HG03060 (cell line): ENCODE measurements at regions not wholly inside any gene's neighbourhood (a gene's known extent, or its start where the extent isn't known, plus 50 kb on each side); places are given as distances from the start of the nearest gene placed in this dataset.
"Not testable (repeated sequence)": the region's sequence is repeated elsewhere in the genome, so short reads cannot be mapped to it uniquely, and the experiment has no call there.

Source experiments
- ATAC-seq: cut with Tn5 transposase; IDR thresholded peaks from one replicate; pipeline ENCODE4 v1.9.1; 2021; ENCODE audit warnings: low read depth, moderate number of reproducible peaks; ENCODE audit not compliant: unreplicated experiment

DNA sequence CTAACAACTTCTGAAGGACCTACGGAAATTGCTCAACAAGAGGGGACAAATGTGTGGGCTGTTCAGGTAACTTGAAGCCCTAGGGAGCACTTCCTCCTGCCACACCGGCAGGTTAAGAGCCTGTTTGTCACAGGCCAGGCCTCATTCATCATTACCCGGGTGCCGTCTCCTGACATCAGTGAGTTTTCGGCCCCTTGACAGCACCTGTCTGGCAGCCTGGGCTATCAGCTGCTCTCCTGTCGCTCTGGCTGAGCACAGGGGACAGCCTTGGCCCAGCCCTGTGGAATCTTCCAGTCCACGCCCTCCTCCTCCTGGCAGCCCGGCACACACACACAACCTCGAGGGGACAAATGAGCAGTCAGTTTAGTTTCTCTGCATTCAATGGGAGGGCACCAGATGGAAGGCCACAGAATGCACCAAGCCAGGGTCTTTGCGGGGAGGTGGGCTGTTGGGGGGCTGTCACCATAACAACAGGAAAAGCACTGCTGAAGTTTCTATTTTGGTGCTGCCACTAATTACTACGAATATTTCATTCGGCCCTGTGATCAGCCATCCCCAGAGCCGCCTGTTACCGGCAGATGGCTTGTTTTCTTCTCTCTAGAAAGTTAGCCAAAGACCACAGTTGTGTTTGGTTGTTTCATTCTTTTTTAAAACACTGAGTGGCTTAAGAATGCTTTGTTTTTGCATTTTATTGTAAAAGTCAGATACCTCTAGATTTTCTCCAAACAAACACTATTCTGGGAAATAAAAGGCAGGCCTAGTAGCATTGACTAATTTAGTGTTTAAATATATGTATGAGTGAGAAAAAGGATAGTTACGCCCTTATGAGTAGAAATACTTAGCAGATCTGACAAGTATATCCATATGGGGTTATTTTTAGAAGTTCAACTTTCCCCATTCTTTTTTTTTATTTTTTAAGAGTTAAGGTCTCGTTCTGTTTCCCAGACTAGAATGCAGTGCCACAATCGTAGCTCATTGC lies 189.9 kb upstream of the NDUFV2 start:
- ATAC-seq: no peak

DNA sequence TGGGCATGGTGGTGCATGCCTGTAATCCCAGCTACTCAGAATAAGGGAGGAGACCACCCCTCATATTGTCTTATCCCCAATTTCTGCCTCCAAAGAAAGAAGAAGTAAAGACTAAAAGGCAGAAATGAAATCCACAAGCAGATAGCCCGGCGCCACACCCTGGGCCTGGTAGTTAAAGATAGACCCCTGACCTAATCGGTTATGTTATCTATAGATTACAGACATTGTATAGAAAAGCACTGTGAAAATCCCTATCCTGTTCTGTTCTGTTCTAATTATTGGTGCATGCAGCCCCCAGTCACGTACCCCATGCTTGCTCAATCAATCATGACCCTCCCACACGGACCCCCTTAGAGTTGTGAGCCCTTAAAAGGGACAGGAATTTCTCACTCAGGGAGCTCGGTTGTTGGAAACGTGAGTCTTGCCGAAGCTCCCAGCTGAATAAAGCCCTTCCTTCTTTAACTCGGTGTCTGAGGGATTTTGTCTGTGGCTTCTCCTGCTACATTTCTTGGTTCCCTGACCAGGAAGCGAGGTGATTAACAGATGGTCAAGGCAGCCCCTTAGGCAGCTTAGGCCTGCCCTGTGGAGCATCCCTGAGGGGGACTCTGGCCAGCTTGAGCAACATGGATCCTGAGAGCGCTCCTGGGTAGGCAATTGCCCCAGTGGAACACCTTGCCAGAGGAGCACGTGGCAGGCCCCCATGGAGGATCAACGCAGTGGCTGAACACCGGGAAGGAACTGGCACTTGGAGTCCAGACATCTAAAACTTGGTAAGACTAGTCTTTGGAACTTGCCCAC lies 188.7 kb upstream of the NDUFV2 start:
- not testable (repeated sequence) for ATAC-seq

- not testable (repeated sequence) for ATAC-seq
These were observed 187.9 kb upstream of the NDUFV2 start for GRCh38 chr18:8914404-8915264.

DNA sequence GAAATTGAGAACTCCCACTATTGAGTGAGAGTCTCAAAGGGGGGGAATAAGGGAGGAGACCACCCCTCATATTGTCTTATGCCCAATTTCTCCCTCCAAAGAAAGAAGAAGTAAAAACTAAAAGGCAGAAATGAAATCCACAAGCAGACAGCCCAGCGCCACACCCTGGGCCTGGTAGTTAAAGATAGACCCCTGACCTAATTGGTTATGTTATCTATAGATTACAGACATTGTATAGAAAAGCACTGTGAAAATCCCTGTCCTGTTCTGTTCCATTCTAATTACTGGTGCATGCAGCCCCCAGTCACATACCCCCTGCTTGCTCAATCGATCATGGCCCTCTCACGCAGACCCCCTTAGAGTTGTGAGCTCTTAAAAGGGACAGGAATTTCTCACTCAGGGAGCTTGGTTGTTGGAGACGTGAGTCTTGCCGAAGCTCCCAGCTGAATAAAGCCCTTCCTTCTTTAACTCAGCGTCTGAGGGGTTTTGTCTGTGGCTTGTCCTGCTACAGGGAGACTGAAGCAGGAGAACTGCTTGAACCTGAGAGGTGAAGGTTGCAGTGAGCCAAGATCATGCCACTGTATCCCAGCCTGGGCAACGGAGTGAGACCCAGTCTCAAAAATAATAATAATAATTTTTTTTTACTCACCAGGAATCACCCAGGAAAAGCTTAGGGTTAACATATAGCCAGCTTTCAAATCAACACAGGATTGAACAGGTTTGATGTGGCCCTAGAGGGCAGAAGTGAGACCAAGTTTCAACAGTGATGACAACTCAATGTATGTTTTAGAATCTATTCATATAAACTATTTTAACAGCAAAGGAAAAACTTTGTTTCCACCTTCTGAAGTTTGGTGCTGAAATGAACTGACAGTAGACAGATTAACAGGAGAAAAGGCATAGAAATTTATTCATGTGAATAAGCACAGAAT lies 181.4 kb upstream of the NDUFV2 start:
- ATAC-seq: not testable (repeated sequence)

- ATAC-seq: no peak
These were observed 176.0 kb upstream of the NDUFV2 start for GRCh38 chr18:8926464-8926863.

GRCh38 chr18:8928044-8928443 lies 174.5 kb upstream of the NDUFV2 start:
- ATAC-seq: no peak

DNA sequence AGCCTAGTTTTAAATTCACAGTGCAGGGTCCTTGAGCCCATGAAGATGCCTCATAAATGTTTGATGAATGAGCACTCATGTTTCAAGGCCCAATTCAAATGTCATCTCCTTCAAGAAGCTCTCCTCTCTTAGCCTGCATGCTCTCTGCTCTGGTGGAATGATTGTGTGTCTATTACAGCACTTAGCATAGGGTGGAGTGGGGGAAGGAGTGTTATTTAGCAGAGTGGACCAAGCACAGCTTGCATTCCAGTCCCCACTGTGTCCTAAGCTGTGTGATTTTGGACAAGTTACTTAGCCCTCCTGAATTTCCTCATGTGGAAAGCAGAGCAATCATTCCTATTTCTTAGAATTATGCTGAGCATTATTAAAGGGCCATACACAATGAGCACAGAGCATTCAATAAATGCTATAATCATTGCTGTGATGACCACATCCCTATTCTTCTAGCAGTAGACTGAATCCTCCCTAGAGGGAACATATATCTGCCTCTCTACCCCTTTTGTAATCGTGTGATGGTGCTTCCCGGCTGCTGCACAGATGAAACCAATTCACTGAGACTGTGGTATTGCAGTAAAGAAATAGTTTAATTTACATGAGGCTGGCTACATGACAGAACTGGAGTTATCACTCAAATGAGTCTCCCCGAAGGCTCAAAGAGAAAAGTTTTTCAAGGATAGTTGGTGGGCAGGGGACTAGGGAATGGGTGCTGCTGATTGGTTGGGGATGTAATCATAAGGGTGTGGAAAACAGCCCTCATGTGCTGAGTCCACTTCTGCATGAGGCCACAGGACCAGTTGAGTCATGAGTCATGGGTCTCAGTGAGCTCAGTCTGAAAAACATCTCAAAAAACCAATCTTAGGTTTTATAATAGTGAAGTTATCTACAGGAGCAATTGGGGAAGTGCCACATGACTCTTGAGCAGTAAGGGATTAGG lies 173.4 kb upstream of the NDUFV2 start:
- ATAC-seq: no peak

GRCh38 chr18:8930990-8931616 lies 171.4 kb upstream of the NDUFV2 start:
- no peak for ATAC-seq

- no peak for ATAC-seq
These were observed 169.6 kb upstream of the NDUFV2 start for GRCh38 chr18:8932866-8933265.

DNA sequence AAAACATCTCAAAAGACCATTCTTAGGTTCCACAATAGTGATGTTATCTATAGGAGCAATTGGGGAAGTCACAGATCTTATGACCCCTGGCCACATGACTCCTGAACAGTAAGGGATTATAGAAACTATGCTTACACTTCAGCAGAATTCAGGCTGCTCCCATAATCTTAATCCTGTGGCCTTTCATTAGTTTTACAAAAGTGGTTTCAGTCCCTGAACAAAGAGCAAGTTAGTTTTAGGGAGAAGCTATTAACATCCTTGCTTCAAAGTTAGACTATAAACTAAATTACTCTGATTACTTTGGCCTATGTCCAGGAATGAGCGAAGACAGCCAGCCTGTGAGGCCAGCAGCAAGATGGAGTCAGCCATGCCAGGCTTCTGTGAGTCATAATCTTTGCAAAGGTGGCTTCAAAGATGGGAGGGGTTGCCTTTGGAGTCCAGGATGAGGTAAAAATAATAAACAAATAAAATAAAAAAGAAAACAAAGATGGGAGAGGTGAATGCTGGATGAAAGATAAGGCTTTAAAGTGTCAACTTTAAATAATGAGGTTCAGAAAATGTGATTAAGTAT lies 168.7 kb upstream of the NDUFV2 start:
- no peak for ATAC-seq

- not testable (repeated sequence) for ATAC-seq
These were observed 167.2 kb upstream of the NDUFV2 start for GRCh38 chr18:8935346-8935745.

GRCh38 chr18:8936619-8937018 lies 165.9 kb upstream of the NDUFV2 start:
- no peak for ATAC-seq

GRCh38 chr18:8937160-8938094 lies 165.1 kb upstream of the NDUFV2 start:
- ATAC-seq: no peak

DNA sequence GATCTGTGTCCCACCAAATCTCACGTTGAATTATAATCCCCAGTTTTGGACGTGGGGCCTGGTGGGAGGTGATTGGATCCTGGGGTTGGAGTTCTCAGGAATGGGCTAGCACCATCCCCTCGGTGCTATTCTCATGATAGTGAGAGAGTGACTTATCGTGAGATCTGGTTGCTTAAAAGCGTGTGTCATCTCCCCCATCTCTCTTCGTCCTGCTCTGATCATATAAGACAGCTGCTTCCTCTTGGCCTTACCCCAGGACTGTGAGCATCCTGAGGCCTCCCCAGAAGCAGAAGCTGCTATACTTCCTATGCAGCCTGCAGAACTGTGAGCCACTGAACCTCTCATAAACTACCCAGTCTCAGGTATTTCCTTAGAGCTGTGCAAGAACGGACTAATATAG lies 163.7 kb upstream of the NDUFV2 start:
- ATAC-seq: no peak

GRCh38 chr18:8942021-8942908 lies 160.2 kb upstream of the NDUFV2 start:
- ATAC-seq: no peak
